ENCODE measurements at regions not wholly inside any gene's neighbourhood (a gene's known extent, or its start where the extent isn't known, plus 50 kb on each side); places are given as distances from the start of the nearest gene placed in this dataset.
"Not testable (repeated sequence)": the region's sequence is repeated elsewhere in the genome, so short reads cannot be mapped to it uniquely, and the experiment has no call there.

- Mint-ChIP-seq H3K27me3 (no peaks in the 10 kb centered on the region), H3K27ac (no peak overlapping the region), H3K4me1 (ENCODE audit: low read depth) (peaks cover 10% of the 10 kb centered on the region)
Measured at GRCh38 chr13:65330287-65330686, 1899.8 kb downstream of the PCDH9 start.

GRCh38 chr13:65323192-65323591, 1906.9 kb downstream of the PCDH9 start:
- not testable (repeated sequence) for H3K36me3 Mint-ChIP-seq (ENCODE audit: insufficient read depth); H3K27ac Mint-ChIP-seq; H3K4me3 Mint-ChIP-seq (ENCODE audit: low read depth); H3K9me3 Mint-ChIP-seq (ENCODE audit: low read depth); H3K27me3 Mint-ChIP-seq; DNase-seq (ENCODE audit: low spot score, unreplicated experiment)
- H3K4me1 Mint-ChIP-seq (ENCODE audit: low read depth), result peaks cover 18% of the 10 kb centered on the region

More at GRCh38 chr13:65330287-65330686, 1899.8 kb downstream of the PCDH9 start:
- H3K9me3 Mint-ChIP-seq (ENCODE audit: low read depth), result peaks cover 6% of the 10 kb centered on the region
- no peak overlapping the region for H3K4me3 Mint-ChIP-seq (ENCODE audit: low read depth)
- no peak for DNase-seq (ENCODE audit: low spot score, unreplicated experiment)
- no peaks in the 10 kb centered on the region for H3K36me3 Mint-ChIP-seq (ENCODE audit: insufficient read depth)
- no peak for TF ChIP-seq CTCF (IDR thresholded peaks at IDR 0.05; ENCODE audit: unreplicated experiment)

GRCh38 chr13:65321423-65321822, 1908.7 kb downstream of the PCDH9 start:
- H3K27ac Mint-ChIP-seq; DNase-seq (ENCODE audit: low spot score, unreplicated experiment); H3K27me3 Mint-ChIP-seq; H3K36me3 Mint-ChIP-seq (ENCODE audit: insufficient read depth); H3K4me3 Mint-ChIP-seq (ENCODE audit: low read depth); H3K9me3 Mint-ChIP-seq (ENCODE audit: low read depth): not testable (repeated sequence)
- peaks cover 15% of the 10 kb centered on the region for H3K4me1 Mint-ChIP-seq (ENCODE audit: low read depth)

GRCh38 chr13:65314008-65314407, 1916.1 kb downstream of the PCDH9 start:
- H3K36me3 Mint-ChIP-seq (ENCODE audit: insufficient read depth), result peaks cover 3% of the 10 kb centered on the region
- no peak for TF ChIP-seq CTCF (IDR thresholded peaks at IDR 0.05; ENCODE audit: unreplicated experiment)
- no peak for DNase-seq (ENCODE audit: low spot score, unreplicated experiment)
- no peaks in the 10 kb centered on the region for H3K27me3 Mint-ChIP-seq
- H3K27ac Mint-ChIP-seq, result no peak overlapping the region
- peaks cover 23% of the 10 kb centered on the region for H3K9me3 Mint-ChIP-seq (ENCODE audit: low read depth)
- H3K4me3 Mint-ChIP-seq (ENCODE audit: low read depth), result no peak overlapping the region
- no peaks in the 10 kb centered on the region for H3K4me1 Mint-ChIP-seq (ENCODE audit: low read depth)

- no peak for TF ChIP-seq CTCF (IDR thresholded peaks at IDR 0.05; ENCODE audit: unreplicated experiment)
- H3K4me1 Mint-ChIP-seq (ENCODE audit: low read depth), result no peaks in the 10 kb centered on the region
- H3K4me3 Mint-ChIP-seq (ENCODE audit: low read depth), result no peak overlapping the region
- H3K36me3 Mint-ChIP-seq (ENCODE audit: insufficient read depth), result peaks cover 3% of the 10 kb centered on the region
- DNase-seq (ENCODE audit: low spot score, unreplicated experiment), result no peak
- H3K9me3 Mint-ChIP-seq (ENCODE audit: low read depth), result peaks cover 25% of the 10 kb centered on the region
- H3K27ac Mint-ChIP-seq, result no peak overlapping the region
- no peaks in the 10 kb centered on the region for H3K27me3 Mint-ChIP-seq
Measured at GRCh38 chr13:65310663-65311328, 1919.3 kb downstream of the PCDH9 start.

- H3K4me3 Mint-ChIP-seq (ENCODE audit: low read depth), result no peak overlapping the region
- no peaks in the 10 kb centered on the region for H3K4me1 Mint-ChIP-seq (ENCODE audit: low read depth)
- peaks cover 19% of the 10 kb centered on the region for H3K9me3 Mint-ChIP-seq (ENCODE audit: low read depth)
- TF ChIP-seq CTCF (IDR thresholded peaks at IDR 0.05; ENCODE audit: unreplicated experiment), result no peak
- peaks cover 3% of the 10 kb centered on the region for H3K36me3 Mint-ChIP-seq (ENCODE audit: insufficient read depth)
- H3K27ac Mint-ChIP-seq, result no peak overlapping the region
- no peak for DNase-seq (ENCODE audit: low spot score, unreplicated experiment)
- no peaks in the 10 kb centered on the region for H3K27me3 Mint-ChIP-seq
Measured at GRCh38 chr13:65309906-65310305, 1920.2 kb downstream of the PCDH9 start.

GRCh38 chr13:65308729-65309128, 1921.4 kb downstream of the PCDH9 start:
- not testable (repeated sequence) for H3K27me3 Mint-ChIP-seq; DNase-seq (ENCODE audit: low spot score, unreplicated experiment); H3K36me3 Mint-ChIP-seq (ENCODE audit: insufficient read depth); H3K4me1 Mint-ChIP-seq (ENCODE audit: low read depth); H3K27ac Mint-ChIP-seq; H3K4me3 Mint-ChIP-seq (ENCODE audit: low read depth)
- peaks cover 18% of the 10 kb centered on the region for H3K9me3 Mint-ChIP-seq (ENCODE audit: low read depth)
